ENCODE measurements at regions not wholly inside any gene's neighbourhood (a gene's known extent, or its start where the extent isn't known, plus 50 kb on each side); places are given as distances from the start of the nearest gene placed in this dataset.
A peak's percentile ranks its signal among the peaks of the same experiment; 100 is the strongest.

DNA sequence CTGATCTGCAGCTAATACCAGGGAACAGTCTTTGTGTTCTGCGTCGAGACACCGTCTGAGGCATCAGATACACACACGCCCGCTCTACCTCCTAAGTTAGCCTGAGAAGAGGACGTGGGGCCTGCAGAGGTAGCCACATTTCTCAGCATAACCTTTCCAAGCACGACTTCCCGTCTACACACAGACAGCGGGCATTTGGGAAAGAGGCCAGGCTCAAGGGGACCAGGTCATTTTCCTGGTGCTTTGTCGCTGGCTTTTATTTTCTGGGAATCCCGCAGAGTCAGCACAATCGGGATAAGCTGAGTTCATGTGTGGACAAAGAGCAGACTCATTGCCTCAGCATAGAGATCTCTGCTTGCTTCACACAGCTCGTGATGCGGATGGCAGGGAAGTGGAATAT is 72.5 kb upstream of the SMYD2 start:
- H3K27me3 ChIP-seq (ENCODE audit: control insufficient read depth, insufficient read depth, low read length) = peaks cover 2% of the 10 kb centered on the region
- H3K27ac ChIP-seq (ENCODE audit: insufficient read depth, low read length) = no peak overlapping the region
- no peak for DNase-seq (ENCODE audit: low read depth in 2 of 2)
- no peak overlapping the region for H3K9ac ChIP-seq (ENCODE audit: insufficient read depth, low read length)
- H3K9me3 ChIP-seq (ENCODE audit: control insufficient read depth, insufficient read depth, low read depth, low read length) = no peaks in the 10 kb centered on the region
- H3K36me3 ChIP-seq (ENCODE audit: control insufficient read depth, insufficient read depth, low read length) = no peaks in the 10 kb centered on the region
- TF ChIP-seq EZH2 (IDR thresholded peaks at IDR 0.05; ENCODE audit: low read length, missing control alignments) = no peak
- TF ChIP-seq, protein P1, sequence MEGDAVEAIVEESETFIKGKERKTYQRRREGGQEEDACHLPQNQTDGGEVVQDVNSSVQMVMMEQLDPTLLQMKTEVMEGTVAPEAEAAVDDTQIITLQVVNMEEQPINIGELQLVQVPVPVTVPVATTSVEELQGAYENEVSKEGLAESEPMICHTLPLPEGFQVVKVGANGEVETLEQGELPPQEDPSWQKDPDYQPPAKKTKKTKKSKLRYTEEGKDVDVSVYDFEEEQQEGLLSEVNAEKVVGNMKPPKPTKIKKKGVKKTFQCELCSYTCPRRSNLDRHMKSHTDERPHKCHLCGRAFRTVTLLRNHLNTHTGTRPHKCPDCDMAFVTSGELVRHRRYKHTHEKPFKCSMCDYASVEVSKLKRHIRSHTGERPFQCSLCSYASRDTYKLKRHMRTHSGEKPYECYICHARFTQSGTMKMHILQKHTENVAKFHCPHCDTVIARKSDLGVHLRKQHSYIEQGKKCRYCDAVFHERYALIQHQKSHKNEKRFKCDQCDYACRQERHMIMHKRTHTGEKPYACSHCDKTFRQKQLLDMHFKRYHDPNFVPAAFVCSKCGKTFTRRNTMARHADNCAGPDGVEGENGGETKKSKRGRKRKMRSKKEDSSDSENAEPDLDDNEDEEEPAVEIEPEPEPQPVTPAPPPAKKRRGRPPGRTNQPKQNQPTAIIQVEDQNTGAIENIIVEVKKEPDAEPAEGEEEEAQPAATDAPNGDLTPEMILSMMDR (conservative IDR thresholded peaks at IDR 0.05 in 1 of 2, IDR thresholded peaks at IDR 0.05 in 1 of 2; ENCODE audit: low read depth in 1 of 2, low read length in 2 of 2) = no peak
- H3K4me3 ChIP-seq (replicated peaks in 1 of 4; ENCODE audit: control extremely low read depth in 1 of 4, insufficient read depth in 1 of 4, low read depth in 3 of 4, low read length in 4 of 4) = no peak overlapping the region
- no peaks in the 10 kb centered on the region for H4K20me1 ChIP-seq (ENCODE audit: control insufficient read depth, extremely low read depth, insufficient read depth, low read length)
- no peaks in the 10 kb centered on the region for H3K79me2 ChIP-seq (ENCODE audit: control insufficient read depth, insufficient read depth, low read length)
- H2AFZ ChIP-seq (ENCODE audit: low read length) = no peak overlapping the region
- H3K4me2 ChIP-seq (ENCODE audit: extremely low read depth, insufficient read depth, low read length) = no peak overlapping the region
- no peaks in the 10 kb centered on the region for H3K4me1 ChIP-seq (ENCODE audit: control insufficient read depth, extremely low read depth, insufficient read depth, low read length)

DNA sequence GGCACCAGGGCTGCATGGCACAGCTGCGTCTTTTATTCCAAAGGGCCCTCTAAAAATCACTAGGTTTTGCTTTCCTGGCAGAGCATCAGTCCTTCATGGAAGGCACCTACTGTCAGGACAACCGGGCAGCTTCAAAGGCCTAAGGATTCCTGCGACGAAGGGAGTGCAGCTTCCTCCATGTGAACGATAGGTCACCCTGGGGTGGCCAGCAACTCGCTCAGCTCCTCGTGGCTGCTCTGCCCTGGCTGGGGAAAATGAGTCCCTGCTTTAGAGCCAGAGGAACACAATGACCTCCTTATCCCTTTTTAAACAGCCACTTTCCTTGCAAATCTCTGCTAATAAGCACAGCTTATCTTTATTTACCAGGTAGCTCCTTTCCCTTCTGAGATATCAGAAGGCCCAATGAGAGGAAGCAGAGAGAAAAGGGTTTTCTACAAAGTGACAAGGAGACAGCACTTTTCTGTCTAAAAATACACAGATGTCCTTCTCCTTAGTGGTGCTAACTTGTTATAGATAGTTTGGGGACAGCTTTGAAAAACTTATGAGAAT is 71.6 kb upstream of the SMYD2 start:
- H3K9me3 ChIP-seq (ENCODE audit: control insufficient read depth, insufficient read depth, low read depth, low read length) = no peaks in the 10 kb centered on the region
- H3K4me2 ChIP-seq (ENCODE audit: extremely low read depth, insufficient read depth, low read length) = no peak overlapping the region
- no peak for TF ChIP-seq EZH2 (IDR thresholded peaks at IDR 0.05; ENCODE audit: low read length, missing control alignments)
- TF ChIP-seq, protein P1 (conservative IDR thresholded peaks at IDR 0.05 in 1 of 2, IDR thresholded peaks at IDR 0.05 in 1 of 2; ENCODE audit: low read depth in 1 of 2, low read length in 2 of 2) = no peak
- no peaks in the 10 kb centered on the region for H3K4me1 ChIP-seq (ENCODE audit: control insufficient read depth, extremely low read depth, insufficient read depth, low read length)
- no peaks in the 10 kb centered on the region for H4K20me1 ChIP-seq (ENCODE audit: control insufficient read depth, extremely low read depth, insufficient read depth, low read length)
- no peak for DNase-seq (ENCODE audit: low read depth in 2 of 2)
- H3K4me3 ChIP-seq (replicated peaks in 1 of 4; ENCODE audit: control extremely low read depth in 1 of 4, insufficient read depth in 1 of 4, low read depth in 3 of 4, low read length in 4 of 4) = no peak overlapping the region
- H3K27ac ChIP-seq (ENCODE audit: insufficient read depth, low read length) = no peak overlapping the region
- H3K79me2 ChIP-seq (ENCODE audit: control insufficient read depth, insufficient read depth, low read length) = no peaks in the 10 kb centered on the region
- H2AFZ ChIP-seq (ENCODE audit: low read length) = no peak overlapping the region
- H3K27me3 ChIP-seq (ENCODE audit: control insufficient read depth, insufficient read depth, low read length) = peaks cover 2% of the 10 kb centered on the region
- H3K9ac ChIP-seq (ENCODE audit: insufficient read depth, low read length) = no peak overlapping the region
- no peaks in the 10 kb centered on the region for H3K36me3 ChIP-seq (ENCODE audit: control insufficient read depth, insufficient read depth, low read length)

DNA sequence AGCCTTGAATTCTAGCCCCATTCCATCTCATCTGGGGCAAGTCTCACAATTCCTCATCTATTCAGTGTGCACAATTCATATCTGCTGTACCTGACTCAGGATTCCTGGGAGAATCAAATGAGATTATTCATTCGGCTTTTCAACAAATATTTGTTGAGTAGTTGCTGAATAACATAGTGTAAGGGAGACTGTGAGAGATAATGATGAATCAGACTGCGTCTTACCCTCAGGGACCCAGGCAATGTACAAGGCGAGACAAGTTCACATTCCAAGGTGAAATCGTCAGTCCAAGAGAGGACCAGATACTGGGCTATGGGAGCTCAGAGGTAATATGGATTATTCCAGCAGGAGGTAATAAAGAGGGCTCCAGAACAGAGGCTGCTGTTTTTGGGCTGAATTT is 67.8 kb upstream of the SMYD2 start:
- Histone ChIP-seq H3K79me2 (ENCODE audit: control insufficient read depth, insufficient read depth, low read length) (no peaks in the 10 kb centered on the region), H3K9ac (ENCODE audit: insufficient read depth, low read length) (no peak overlapping the region), H4K20me1 (ENCODE audit: control insufficient read depth, extremely low read depth, insufficient read depth, low read length) (no peaks in the 10 kb centered on the region), H3K4me3 (replicated peaks in 1 of 4; ENCODE audit: control extremely low read depth in 1 of 4, insufficient read depth in 1 of 4, low read depth in 3 of 4, low read length in 4 of 4) (no peak overlapping the region), H3K27ac (ENCODE audit: insufficient read depth, low read length) (no peak overlapping the region), H3K27me3 (ENCODE audit: control insufficient read depth, insufficient read depth, low read length) (peaks cover 10% of the 10 kb centered on the region), H3K4me2 (ENCODE audit: extremely low read depth, insufficient read depth, low read length) (no peak overlapping the region), H3K9me3 (ENCODE audit: control insufficient read depth, insufficient read depth, low read depth, low read length) (no peaks in the 10 kb centered on the region), H3K4me1 (ENCODE audit: control insufficient read depth, extremely low read depth, insufficient read depth, low read length) (no peaks in the 10 kb centered on the region), H2AFZ (ENCODE audit: low read length) (no peak overlapping the region), H3K36me3 (ENCODE audit: control insufficient read depth, insufficient read depth, low read length) (no peaks in the 10 kb centered on the region)
- DNase-seq (ENCODE audit: low read depth in 2 of 2) = peak in 1 of 2 donors; percentile 53
- TF ChIP-seq EZH2 (IDR thresholded peaks at IDR 0.05; ENCODE audit: low read length, missing control alignments) = no peak
- TF ChIP-seq, protein P1 (conservative IDR thresholded peaks at IDR 0.05 in 1 of 2, IDR thresholded peaks at IDR 0.05 in 1 of 2; ENCODE audit: low read depth in 1 of 2, low read length in 2 of 2) = no peak
